GM23338 (cell line): ENCODE measurements at regions not wholly inside any gene's neighbourhood (a gene's known extent, or its start where the extent isn't known, plus 50 kb on each side); places are given as distances from the start of the nearest gene placed in this dataset.

Experiments
- ATAC-seq: fragments of 200-7000 bp; cut with Tn5 transposase; 3 replicates; pipeline ENCODE4 v1.9.1; 2020
- DNase-seq: peaks from one replicate; pipeline ENCODE4 v3.0.0-alpha.2; 2015; ENCODE audit warnings: low spot score
- H2AFZ ChIP-seq: fragments of 200-600 bp; sonication (generic); 2 replicates; pipeline ENCODE4 v1.8.0; 2016; ENCODE audit warnings: antibody characterized with exemption, mild to moderate bottlenecking, moderate library complexity
- H3F3A ChIP-seq: fragments of 200-600 bp; sonication (generic); replicated peaks from 2 replicates; pipeline ENCODE4 v1.8.0; 2017; ENCODE audit warnings: antibody characterized with exemption, mixed run types, low read depth
- H3K27ac ChIP-seq: fragments of 200-600 bp; sonication (generic); 2 replicates; pipeline ENCODE4 v1.6.1; 2016; ENCODE audit warnings: low read depth
- H3K27me3 ChIP-seq: fragments of 200-600 bp; sonication (generic); 2 replicates; pipeline ENCODE4 v1.8.0; 2016; ENCODE audit warnings: mild to moderate bottlenecking, mixed run types, moderate library complexity; ENCODE audit not compliant: insufficient read depth
- H3K36me3 ChIP-seq: fragments of 200-600 bp; sonication (generic); 2 replicates; pipeline ENCODE4 v1.8.0; 2016; ENCODE audit warnings: mild to moderate bottlenecking; ENCODE audit not compliant: insufficient read depth
- H3K4me1 ChIP-seq: fragments of 200-600 bp; sonication (generic); 2 replicates; pipeline ENCODE4 v1.8.0; 2016; ENCODE audit warnings: mild to moderate bottlenecking, moderate library complexity; ENCODE audit not compliant: insufficient read depth
- H3K4me2 ChIP-seq: fragments of 200-600 bp; sonication (generic); 2 replicates; pipeline ENCODE4 v1.7.1; 2017; ENCODE audit warnings: mixed run types
- H3K4me3 ChIP-seq: fragments of 200-600 bp; sonication (generic); 2 replicates; pipeline ENCODE4 v1.6.1; 2016; ENCODE audit warnings: mixed run types
- H3K79me2 ChIP-seq: fragments of 200-600 bp; sonication (generic); replicated peaks from 2 replicates; pipeline ENCODE4 v1.8.0; 2017; ENCODE audit warnings: mild to moderate bottlenecking; ENCODE audit not compliant: insufficient read depth
- H3K9me2 ChIP-seq: fragments of 200-600 bp; sonication (generic); 2 replicates; pipeline ENCODE4 v1.8.0; 2017; ENCODE audit not compliant: insufficient read depth
- H4K20me1 ChIP-seq: fragments of 200-600 bp; sonication (generic); replicated peaks from 2 replicates; pipeline ENCODE4 v1.8.0; 2017; ENCODE audit warnings: mild to moderate bottlenecking; ENCODE audit not compliant: insufficient read depth
- H3K27ac Mint-ChIP-seq: 2 replicates; pipeline ENCODE4 v1.8.0; 2020; ENCODE audit warnings: inconsistent platforms, mild to moderate bottlenecking, moderate library complexity, mixed read lengths
- H3K27me3 Mint-ChIP-seq: 3 replicates; pipeline ENCODE4 v1.8.0; 2022; ENCODE audit warnings: low read depth, mild to moderate bottlenecking, moderate library complexity, mixed read lengths, inconsistent platforms; ENCODE audit not compliant: insufficient read depth, poor library complexity
- H3K36me3 Mint-ChIP-seq: 3 replicates; pipeline ENCODE4 v1.8.0; 2021; ENCODE audit warnings: low read depth, mild to moderate bottlenecking, inconsistent platforms, moderate library complexity, mixed read lengths
- H3K4me1 Mint-ChIP-seq: 3 replicates; pipeline ENCODE4 v1.8.0; 2020; ENCODE audit warnings: mild to moderate bottlenecking, inconsistent platforms, mixed read lengths
- H3K4me3 Mint-ChIP-seq: 3 replicates; pipeline ENCODE4 v1.8.0; 2021; ENCODE audit warnings: moderate library complexity, mild to moderate bottlenecking, inconsistent platforms, mixed read lengths
- H3K9me3 Mint-ChIP-seq: 3 replicates; pipeline ENCODE4 v1.8.0; 2020; ENCODE audit warnings: moderate library complexity, mild to moderate bottlenecking, inconsistent platforms, mixed read lengths
- CREB1 ChIP-seq: fragments of 250-450 bp; sonication (Bioruptor Pico); IDR thresholded peaks from 2 replicates; pipeline ENCODE4 v1.5.0; 2020; ENCODE audit warnings: low read depth, mild to moderate bottlenecking, moderate library complexity
- CTCF ChIP-seq, 2 experiments: fragments of 200-600 bp in 1 of 2; sonication (generic) in 1 of 2; conservative IDR thresholded peaks; 2 replicates each; pipeline versions ENCODE4 v1.5.1 to v1.6.1; 2016 to 2017; ENCODE audit warnings: antibody characterized with exemption in 2 of 2, low read depth in 2 of 2, mild to moderate bottlenecking in 2 of 2, moderate library complexity in 1 of 2
- ETS1 ChIP-seq: IDR thresholded peaks from 2 replicates; pipeline ENCODE4 v1.6.1; 2016; ENCODE audit warnings: antibody characterized with exemption
- EZH2 ChIP-seq: fragments of 200-600 bp; sonication (generic); IDR thresholded peaks from one replicate; pipeline ENCODE4 v1.8.0; 2017; ENCODE audit warnings: antibody characterized with exemption, mild to moderate bottlenecking, low read depth; ENCODE audit not compliant: unreplicated experiment
- JUNB ChIP-seq: IDR thresholded peaks from one replicate; pipeline ENCODE4 v1.6.1; 2016; ENCODE audit warnings: antibody characterized with exemption; ENCODE audit not compliant: unreplicated experiment
- NANOG ChIP-seq: IDR thresholded peaks from 2 replicates; pipeline ENCODE4 v1.6.1; 2016; ENCODE audit warnings: antibody characterized with exemption, borderline replicate concordance
- POLR2AphosphoS5 ChIP-seq: IDR thresholded peaks from 2 replicates; pipeline ENCODE4 v1.6.1; 2016; ENCODE audit warnings: antibody characterized with exemption, low read depth
- STAT1 ChIP-seq: IDR thresholded peaks from one replicate; pipeline ENCODE4 v1.6.1; 2016; ENCODE audit warnings: antibody characterized with exemption; ENCODE audit not compliant: unreplicated experiment
- ZNF331 ChIP-seq: fragments of 250-450 bp; sonication (Bioruptor Pico); IDR thresholded peaks from 2 replicates; pipeline ENCODE4 v1.5.0; 2020; ENCODE audit warnings: low read depth, mild to moderate bottlenecking, moderate library complexity
- TF ChIP-seq, protein P1 (sequence below): IDR thresholded peaks from one replicate; pipeline ENCODE4 v1.6.1; 2018; ENCODE audit warnings: antibody characterized with exemption; ENCODE audit not compliant: unreplicated experiment

DNA sequence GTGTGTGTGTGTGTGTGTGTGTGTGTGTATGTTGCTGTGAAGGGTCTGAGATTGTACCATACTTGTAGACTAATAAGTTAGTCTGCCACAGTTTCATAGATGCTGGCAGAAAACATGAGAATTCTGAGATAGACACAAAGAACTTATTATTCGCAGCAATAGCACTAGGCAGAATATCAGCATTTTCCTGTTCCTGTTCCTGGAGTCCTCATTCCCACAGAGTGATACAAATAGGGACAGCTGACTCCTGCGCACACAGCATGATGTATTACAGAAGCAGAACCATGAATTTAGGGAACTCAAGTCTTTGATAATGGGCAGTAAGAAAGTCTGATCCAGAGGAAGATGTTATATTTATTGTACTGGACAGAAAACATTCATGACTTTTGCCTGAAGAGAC lies 1466.3 kb downstream of the DPP10 start:
- H3F3A ChIP-seq: no peaks in the 10 kb centered on the region
- no peaks in the 10 kb centered on the region for H3K9me3 Mint-ChIP-seq
- no peak overlapping the region for H3K4me3 Mint-ChIP-seq
- H3K36me3 ChIP-seq: no peaks in the 10 kb centered on the region
- ATAC-seq (no peak), DNase-seq (no peak)
- no peak overlapping the region for H3K4me2 ChIP-seq
- no peaks in the 10 kb centered on the region for H3K4me1 ChIP-seq
- no peaks in the 10 kb centered on the region for H3K36me3 Mint-ChIP-seq
- no peaks in the 10 kb centered on the region for H3K27me3 Mint-ChIP-seq
- H2AFZ ChIP-seq: 0 out of 2 replicates have a peak overlapping the region, but pooled peaks have one; percentile 30
- no peaks in the 10 kb centered on the region for H3K4me1 Mint-ChIP-seq
- H3K9me2 ChIP-seq: no peaks in the 10 kb centered on the region
- TF ChIP-seq STAT1: no peak
- H4K20me1 ChIP-seq: no peaks in the 10 kb centered on the region
- H3K27ac Mint-ChIP-seq: no peak overlapping the region
- H3K27ac ChIP-seq: no peak overlapping the region
- no peak overlapping the region for H3K4me3 ChIP-seq
- H3K79me2 ChIP-seq: no peaks in the 10 kb centered on the region
- no peaks in the 10 kb centered on the region for H3K27me3 ChIP-seq

GRCh38 chr2:115910270-115910669 lies 1467.8 kb downstream of the DPP10 start:
- Histone ChIP-seq H3K4me2 (no peak overlapping the region), H2AFZ (no peak overlapping the region), H3F3A (no peaks in the 10 kb centered on the region), H3K36me3 (no peaks in the 10 kb centered on the region), H3K27ac (no peak overlapping the region), H3K79me2 (no peaks in the 10 kb centered on the region), H3K4me3 (no peak overlapping the region), H3K27me3 (no peaks in the 10 kb centered on the region), H3K4me1 (no peaks in the 10 kb centered on the region), H3K9me2 (no peaks in the 10 kb centered on the region), H4K20me1 (no peaks in the 10 kb centered on the region)
- no peaks in the 10 kb centered on the region for H3K36me3 Mint-ChIP-seq
- H3K9me3 Mint-ChIP-seq: no peaks in the 10 kb centered on the region
- H3K27ac Mint-ChIP-seq: no peak overlapping the region
- peak; percentile 61 for DNase-seq
- ATAC-seq: peak; percentile 59
- no peak overlapping the region for H3K4me3 Mint-ChIP-seq
- no peaks in the 10 kb centered on the region for H3K4me1 Mint-ChIP-seq
- no peaks in the 10 kb centered on the region for H3K27me3 Mint-ChIP-seq
- TF ChIP-seq STAT1 (no peak), NANOG (no peak), EZH2 (no peak), CREB1 (CRISPR knock-in tag) (no peak), CTCF (conservative IDR thresholded peaks at IDR 0.05; ENCODE audit: low read depth in 2 of 2) (peak; percentile 62 to 78)

GRCh38 chr2:115913921-115914320 lies 1471.5 kb downstream of the DPP10 start:
- Histone ChIP-seq H3K27me3 (no peaks in the 10 kb centered on the region), H3K27ac (no peak overlapping the region), H3K4me2 (no peak overlapping the region), H4K20me1 (no peaks in the 10 kb centered on the region), H3K9me2 (no peaks in the 10 kb centered on the region), H3K4me3 (no peak overlapping the region), H3F3A (no peaks in the 10 kb centered on the region), H3K79me2 (no peaks in the 10 kb centered on the region), H3K4me1 (no peaks in the 10 kb centered on the region), H3K36me3 (no peaks in the 10 kb centered on the region), H2AFZ (no peak overlapping the region)
- DNase-seq (no peak), ATAC-seq (no peak)
- Mint-ChIP-seq H3K36me3 (no peaks in the 10 kb centered on the region), H3K9me3 (no peaks in the 10 kb centered on the region), H3K4me3 (no peak overlapping the region), H3K27me3 (no peaks in the 10 kb centered on the region), H3K4me1 (no peaks in the 10 kb centered on the region), H3K27ac (no peak overlapping the region)
- no peak for TF ChIP-seq JUNB
- TF ChIP-seq, protein P1, sequence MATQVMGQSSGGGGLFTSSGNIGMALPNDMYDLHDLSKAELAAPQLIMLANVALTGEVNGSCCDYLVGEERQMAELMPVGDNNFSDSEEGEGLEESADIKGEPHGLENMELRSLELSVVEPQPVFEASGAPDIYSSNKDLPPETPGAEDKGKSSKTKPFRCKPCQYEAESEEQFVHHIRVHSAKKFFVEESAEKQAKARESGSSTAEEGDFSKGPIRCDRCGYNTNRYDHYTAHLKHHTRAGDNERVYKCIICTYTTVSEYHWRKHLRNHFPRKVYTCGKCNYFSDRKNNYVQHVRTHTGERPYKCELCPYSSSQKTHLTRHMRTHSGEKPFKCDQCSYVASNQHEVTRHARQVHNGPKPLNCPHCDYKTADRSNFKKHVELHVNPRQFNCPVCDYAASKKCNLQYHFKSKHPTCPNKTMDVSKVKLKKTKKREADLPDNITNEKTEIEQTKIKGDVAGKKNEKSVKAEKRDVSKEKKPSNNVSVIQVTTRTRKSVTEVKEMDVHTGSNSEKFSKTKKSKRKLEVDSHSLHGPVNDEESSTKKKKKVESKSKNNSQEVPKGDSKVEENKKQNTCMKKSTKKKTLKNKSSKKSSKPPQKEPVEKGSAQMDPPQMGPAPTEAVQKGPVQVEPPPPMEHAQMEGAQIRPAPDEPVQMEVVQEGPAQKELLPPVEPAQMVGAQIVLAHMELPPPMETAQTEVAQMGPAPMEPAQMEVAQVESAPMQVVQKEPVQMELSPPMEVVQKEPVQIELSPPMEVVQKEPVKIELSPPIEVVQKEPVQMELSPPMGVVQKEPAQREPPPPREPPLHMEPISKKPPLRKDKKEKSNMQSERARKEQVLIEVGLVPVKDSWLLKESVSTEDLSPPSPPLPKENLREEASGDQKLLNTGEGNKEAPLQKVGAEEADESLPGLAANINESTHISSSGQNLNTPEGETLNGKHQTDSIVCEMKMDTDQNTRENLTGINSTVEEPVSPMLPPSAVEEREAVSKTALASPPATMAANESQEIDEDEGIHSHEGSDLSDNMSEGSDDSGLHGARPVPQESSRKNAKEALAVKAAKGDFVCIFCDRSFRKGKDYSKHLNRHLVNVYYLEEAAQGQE: no peak
- no peak for TF ChIP-seq STAT1
- TF ChIP-seq CREB1 (CRISPR knock-in tag): no peak
- TF ChIP-seq ZNF331 (CRISPR knock-in tag): no peak
- no peak for TF ChIP-seq ETS1
- TF ChIP-seq POLR2AphosphoS5: no peak
